K562 (cell line): ENCODE measurements at regions not wholly inside any gene's neighbourhood (a gene's known extent, or its start where the extent isn't known, plus 50 kb on each side); places are given as distances from the start of the nearest gene placed in this dataset.

Source experiments
- ATAC-seq: fragments of 200-7000 bp; cut with Tn5 transposase; 3 replicates; pipeline ENCODE4 v1.9.1; 2020; ENCODE audit warnings: moderate library complexity
- BruUV-seq: library from RNA; stranded (reverse); fragments of 400-500 nt; replicated peaks from 2 replicates; lab custom pipeline; 2021; lab: Mats Ljungman, UMichigan
- CTCF ChIA-PET: fragments of 300-600 bp; formaldehyde crosslinking; extraction: SDS; loops from one replicate; lab custom pipeline; 2021; ENCODE audit warnings: low intra/inter-chr PET ratio; lab: Yijun Ruan, JAX
- POLR2A ChIA-PET: fragments of 300-600, 350-650 bp; sonication (Branson Sonifier 250); formaldehyde crosslinking; extraction: SDS; loops from one replicate; lab custom pipeline; 2021; ENCODE audit warnings: antibody characterized with exemption, inconsistent platforms; lab: Yijun Ruan, JAX
- DNase-seq, 4 experiments: peaks; one replicate each; pipeline versions ENCODE4 v3.0.0 to v3.0.0-alpha.2; 2011 to 2018; ENCODE audit warnings: low spot score in 3 of 4, mixed read lengths in 3 of 4; ENCODE audit errors: extremely low read depth in 1 of 4
- FAIRE-seq: peaks from 2 replicates; lab custom pipeline; 2011; peaks lifted over from hg19 to GRCh38; lab: Jason Lieb, UNC
- H2AFZ ChIP-seq: 2 replicates; pipeline ENCODE4 v1.6.0; 2011; ENCODE audit warnings: low read depth, low read length, control low read depth, inconsistent platforms
- H3K27ac ChIP-seq: fragments of 200-600 bp; 3 replicates; pipeline ENCODE4 v1.8.0; 2011; ENCODE audit warnings: low read depth, mild to moderate bottlenecking, control low read depth, inconsistent platforms, low read length, moderate library complexity, mixed read lengths; ENCODE audit errors: extremely low read depth
- H3K27me3 ChIP-seq, 2 experiments: fragments of 300-600 bp in 1 of 2; 2 replicates in 1 of 2; 3 replicates in 1 of 2; pipeline versions ENCODE4 v1.6.0 to v1.8.0; 2011; ENCODE audit warnings: inconsistent platforms in 2 of 2, low read length in 2 of 2, mild to moderate bottlenecking in 1 of 2, mixed read lengths in 1 of 2, moderate library complexity in 1 of 2; ENCODE audit not compliant: control insufficient read depth in 2 of 2, insufficient read depth in 2 of 2
- H3K36me3 ChIP-seq: fragments of 300-600 bp; 3 replicates; pipeline ENCODE4 v1.8.0; 2011; ENCODE audit warnings: mild to moderate bottlenecking, low read length, inconsistent platforms; ENCODE audit not compliant: control insufficient read depth, insufficient read depth
- H3K4me1 ChIP-seq, 2 experiments: fragments of 200-600 bp in 1 of 2; replicated peaks in 1 of 2; 2 replicates in 1 of 2; 3 replicates in 1 of 2; pipeline versions ENCODE4 v1.5.1 to v1.8.0; 2011; ENCODE audit warnings: inconsistent platforms in 2 of 2, low read length in 2 of 2, mild to moderate bottlenecking in 1 of 2, mixed read lengths in 1 of 2, moderate library complexity in 1 of 2; ENCODE audit not compliant: control insufficient read depth in 2 of 2, insufficient read depth in 2 of 2
- H3K4me2 ChIP-seq: 2 replicates; pipeline ENCODE4 v1.6.1; 2011; ENCODE audit warnings: low read length, control low read depth, inconsistent platforms, mixed read lengths; ENCODE audit not compliant: insufficient read depth
- H3K4me3 ChIP-seq: fragments of 200-600 bp; sonication (generic), shearing (Covaris generic); 2 replicates; pipeline ENCODE4 v1.5.1; 2016; ENCODE audit warnings: control low read depth, inconsistent platforms
- H3K79me2 ChIP-seq: fragments of 200-600 bp; 3 replicates; pipeline ENCODE4 v1.8.0; 2011; ENCODE audit warnings: low read length, inconsistent platforms; ENCODE audit not compliant: control insufficient read depth, insufficient read depth
- H3K9ac ChIP-seq, 2 experiments: 2 replicates each; pipeline versions ENCODE4 v1.6.0 to v1.6.1; 2011; ENCODE audit warnings: low read depth in 2 of 2, low read length in 2 of 2, control low read depth in 1 of 2, inconsistent platforms in 1 of 2, mild to moderate bottlenecking in 1 of 2, mixed read lengths in 1 of 2; ENCODE audit not compliant: insufficient read depth in 1 of 2
- H3K9me1 ChIP-seq: one replicate; pipeline ENCODE4 v1.6.0; 2011; ENCODE audit warnings: inconsistent platforms, mild to moderate bottlenecking, low read length, moderate library complexity; ENCODE audit not compliant: control insufficient read depth, insufficient read depth
- H3K9me3 ChIP-seq: replicated peaks from 2 replicates; pipeline ENCODE4 v1.5.1; 2011; ENCODE audit warnings: low read depth, low read length, inconsistent platforms; ENCODE audit not compliant: control insufficient read depth, insufficient read depth
- H4K20me1 ChIP-seq: replicated peaks from 2 replicates; pipeline ENCODE4 v1.6.1; 2011; ENCODE audit warnings: low read length, inconsistent platforms, mixed read lengths; ENCODE audit not compliant: control insufficient read depth, insufficient read depth
- ADNP ChIP-seq: fragments of 200-800 bp; sonication (Bioruptor generic); IDR thresholded peaks from 2 replicates; pipeline ENCODE4 v1.6.1; 2016; ENCODE audit warnings: missing genetic modification characterization, missing compliant biosample characterization
- ESRRA ChIP-seq: fragments of 450-650 bp; IDR thresholded peaks from 2 replicates; pipeline ENCODE4 v1.6.1; 2014; ENCODE audit warnings: low read depth, mild to moderate bottlenecking, moderate library complexity, borderline replicate concordance
- KDM1A ChIP-seq, 2 experiments: fragments of 450-650 bp; IDR thresholded peaks; 2 replicates each; pipeline ENCODE4 v1.6.1; 2016; ENCODE audit warnings: mild to moderate bottlenecking in 2 of 2
- LCOR ChIP-seq: sonication (generic); formaldehyde crosslinking; IDR thresholded peaks from 2 replicates; pipeline ENCODE4 v1.8.0; 2022; ENCODE audit warnings: mild to moderate bottlenecking, missing genetic modification reagents
- MAFG ChIP-seq: fragments of 450-650 bp; conservative IDR thresholded peaks from 2 replicates; pipeline ENCODE4 v1.6.1; 2016; ENCODE audit warnings: missing genetic modification characterization, missing compliant biosample characterization
- MCM2 ChIP-seq: fragments of 450-650 bp; IDR thresholded peaks from 2 replicates; pipeline ENCODE4 v1.6.1; 2017; ENCODE audit warnings: low read depth, mild to moderate bottlenecking
- POLR2A ChIP-seq: fragments of 450-650 bp; conservative IDR thresholded peaks from 2 replicates; pipeline ENCODE4 v1.6.1; 2016
- RAD51 ChIP-seq: fragments of 450-650 bp; IDR thresholded peaks from 2 replicates; pipeline ENCODE4 v1.7.1; 2016; ENCODE audit warnings: low read depth, mild to moderate bottlenecking, borderline replicate concordance
- ZNF280B ChIP-seq: fragments of 250-450 bp; sonication (Bioruptor Pico); IDR thresholded peaks from 2 replicates; pipeline ENCODE4 v1.5.1; 2021; ENCODE audit warnings: mild to moderate bottlenecking
- ZNF655 ChIP-seq: fragments of 250-450 bp; sonication (Bioruptor Pico); IDR thresholded peaks from 2 replicates; pipeline ENCODE4 v1.5.0; 2021
- ZNF780A ChIP-seq: fragments of 250-450 bp; sonication (Bioruptor Pico); IDR thresholded peaks from 2 replicates; pipeline ENCODE4 v1.5.0; 2021; ENCODE audit warnings: mild to moderate bottlenecking
- WGBS: fragments of 100-300 bp; shearing (Covaris generic); methylation state at CpG from one replicate; pipeline ENCODE4 v1.1.6; 2016; ENCODE audit warnings: low coverage, mixed read lengths; ENCODE audit not compliant: insufficient coverage; ENCODE audit errors: missing lambda C conversion rate; 5-methylcytosine and 5-hydroxymethylcytosine counted together
- in situ Hi-C: fragments of 300-500 bp; cut with MboI; formaldehyde crosslinking; loops from 4 replicates; pipeline ENCODE4 v1.15.0; 2018; ENCODE audit warnings: inconsistent platforms, mixed read lengths
- intact Hi-C: fragments of 100-400 bp; cut with micrococcal nuclease; formaldehyde crosslinking; loops from 2 replicates; pipeline ENCODE4 v1.14.2; 2022
- TF ChIP-seq, protein P1 (sequence below): sonication (generic); formaldehyde crosslinking; IDR thresholded peaks from 2 replicates; pipeline ENCODE4 v1.8.1; 2023; ENCODE audit warnings: mild to moderate bottlenecking, missing genetic modification reagents

GRCh38 chr20:47970282-47970903 lies 185.1 kb upstream of the SULF2 start:
- H3K79me2 ChIP-seq = no peaks in the 10 kb centered on the region
- no peak overlapping the region for H3K4me2 ChIP-seq
- TF ChIP-seq ZNF280B (CRISPR knock-in tag) (no peak), ZNF780A (CRISPR knock-in tag) (no peak), MCM2 (no peak), ZNF655 (CRISPR knock-in tag) (no peak), ADNP (tag) (no peak), MAFG (tag) (no peak), LCOR (CRISPR knock-in tag) (no peak), POLR2A (no peak), ESRRA (no peak), RAD51 (no peak), KDM1A (IDR thresholded peaks at IDR 0.05) (no peak)
- TF ChIP-seq, protein P1, sequence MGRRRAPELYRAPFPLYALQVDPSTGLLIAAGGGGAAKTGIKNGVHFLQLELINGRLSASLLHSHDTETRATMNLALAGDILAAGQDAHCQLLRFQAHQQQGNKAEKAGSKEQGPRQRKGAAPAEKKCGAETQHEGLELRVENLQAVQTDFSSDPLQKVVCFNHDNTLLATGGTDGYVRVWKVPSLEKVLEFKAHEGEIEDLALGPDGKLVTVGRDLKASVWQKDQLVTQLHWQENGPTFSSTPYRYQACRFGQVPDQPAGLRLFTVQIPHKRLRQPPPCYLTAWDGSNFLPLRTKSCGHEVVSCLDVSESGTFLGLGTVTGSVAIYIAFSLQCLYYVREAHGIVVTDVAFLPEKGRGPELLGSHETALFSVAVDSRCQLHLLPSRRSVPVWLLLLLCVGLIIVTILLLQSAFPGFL (CRISPR knock-in tag) = no peak
- H3K9me1 ChIP-seq = no peaks in the 10 kb centered on the region
- no peaks in the 10 kb centered on the region for H3K36me3 ChIP-seq
- WGBS = 0% methylated on average over 8 of the region's 8 CpGs
- ChIA-PET CTCF (no interaction called here), POLR2A (interaction anchor here (0.6 kb wide), 1 partner anchor 1587 kb away, joined by 3 read pairs; no protein-coding TSS in a partner anchor)
- H3K27ac ChIP-seq = no peak overlapping the region
- peaks cover 0 to 50% of the 10 kb centered on the region in 2 experiments; a peak in 3 of 5 replicates for H3K27me3 ChIP-seq
- no peak for ATAC-seq
- intact Hi-C loops (no loop called here), in situ Hi-C loops (no loop called here)
- no peaks in the 10 kb centered on the region for H4K20me1 ChIP-seq
- H3K9ac ChIP-seq = no peak overlapping the region
- H3K4me3 ChIP-seq = no peak overlapping the region
- no peaks in the 10 kb centered on the region for H3K4me1 ChIP-seq
- BruUV-seq = no TSS peak
- no peak for DNase-seq
- H3K9me3 ChIP-seq = no peaks in the 10 kb centered on the region
- FAIRE-seq = no peak
- no peak overlapping the region for H2AFZ ChIP-seq
